HG03469 (cell line): ENCODE measurements at regions not wholly inside any gene's neighbourhood (a gene's known extent, or its start where the extent isn't known, plus 50 kb on each side); places are given as distances from the start of the nearest gene placed in this dataset.
"Not testable (repeated sequence)": the region's sequence is repeated elsewhere in the genome, so short reads cannot be mapped to it uniquely, and the experiment has no call there.

Experiments
- ATAC-seq: cut with Tn5 transposase; IDR thresholded peaks from one replicate; pipeline ENCODE4 v1.9.1; 2021; ENCODE audit warnings: mild to moderate bottlenecking, moderate library complexity, moderate number of reproducible peaks; ENCODE audit not compliant: unreplicated experiment

- no peak for ATAC-seq
These were observed 50.6 kb upstream of the EHBP1 start for GRCh38 chr2:62654876-62655359.

GRCh38 chr2:62654423-62654791, 51.1 kb upstream of the EHBP1 start:
- ATAC-seq = no peak

- no peak for ATAC-seq
These were observed 51.7 kb upstream of the EHBP1 start for GRCh38 chr2:62653582-62654422.

GRCh38 chr2:62649087-62649486, 56.4 kb upstream of the EHBP1 start:
- ATAC-seq = not testable (repeated sequence)

- ATAC-seq = no peak
These were observed 62.4 kb upstream of the EHBP1 start for GRCh38 chr2:62643100-62643471.

- ATAC-seq = no peak
These were observed 62.9 kb upstream of the EHBP1 start for GRCh38 chr2:62642429-62643099.

- no peak for ATAC-seq
These were observed 63.6 kb upstream of the EHBP1 start for GRCh38 chr2:62641936-62642335.

GRCh38 chr2:62641410-62641843, 64.1 kb upstream of the EHBP1 start:
- no peak for ATAC-seq

GRCh38 chr2:62631160-62632085, 74.1 kb upstream of the EHBP1 start:
- no peak for ATAC-seq

- ATAC-seq = not testable (repeated sequence)
These were observed 75.3 kb upstream of the EHBP1 start for GRCh38 chr2:62630206-62630605.

- not testable (repeated sequence) for ATAC-seq
These were observed 76.2 kb upstream of the EHBP1 start for GRCh38 chr2:62629310-62629709.

GRCh38 chr2:62627667-62628066, 77.8 kb upstream of the EHBP1 start:
- no peak for ATAC-seq

- no peak for ATAC-seq
These were observed 80.7 kb upstream of the EHBP1 start for GRCh38 chr2:62624855-62625254.

GRCh38 chr2:62616486-62616885, 89.0 kb upstream of the EHBP1 start:
- ATAC-seq = not testable (repeated sequence)

GRCh38 chr2:62611854-62612253, 93.7 kb upstream of the EHBP1 start:
- no peak for ATAC-seq

GRCh38 chr2:62605471-62605870, 99.5 kb upstream of the TMEM17 start:
- not testable (repeated sequence) for ATAC-seq

- ATAC-seq = no peak
These were observed 98.3 kb upstream of the TMEM17 start for GRCh38 chr2:62604336-62604735.

GRCh38 chr2:62603154-62603712, 97.2 kb upstream of the TMEM17 start:
- no peak for ATAC-seq

- not testable (repeated sequence) for ATAC-seq
These were observed 93.8 kb upstream of the TMEM17 start for GRCh38 chr2:62599674-62600410.

GRCh38 chr2:62597323-62597722, 91.3 kb upstream of the TMEM17 start:
- no peak for ATAC-seq
